Stimulated activated CD8-positive, alpha-beta memory T cell treated with anti-CD3 and anti-CD28 coated beads, Interleukin-7, amount 100 ng/mL, for 48 hours (primary cell): ENCODE measurements at regions not wholly inside any gene's neighbourhood (a gene's known extent, or its start where the extent isn't known, plus 50 kb on each side); places are given as distances from the start of the nearest gene placed in this dataset.
"Not testable (repeated sequence)": the region's sequence is repeated elsewhere in the genome, so short reads cannot be mapped to it uniquely, and the experiment has no call there.

Source experiments
- DNase-seq, 2 donors: peaks; one replicate each; pipeline ENCODE4 v3.0.0-alpha.2; 2020; ENCODE audit warnings: low read depth in 1 of 2; ENCODE audit errors: extremely low read depth in 1 of 2

GRCh38 chr4:18722748-18723191 lies 701.2 kb upstream of the LCORL start:
- DNase-seq, result no peak

GRCh38 chr4:18698119-18698883 lies 676.7 kb upstream of the LCORL start:
- no peak for DNase-seq

GRCh38 chr4:18695733-18696527 lies 674.4 kb upstream of the LCORL start:
- DNase-seq, result no peak

GRCh38 chr4:18691431-18692200 lies 670.1 kb upstream of the LCORL start:
- no peak for DNase-seq

DNA sequence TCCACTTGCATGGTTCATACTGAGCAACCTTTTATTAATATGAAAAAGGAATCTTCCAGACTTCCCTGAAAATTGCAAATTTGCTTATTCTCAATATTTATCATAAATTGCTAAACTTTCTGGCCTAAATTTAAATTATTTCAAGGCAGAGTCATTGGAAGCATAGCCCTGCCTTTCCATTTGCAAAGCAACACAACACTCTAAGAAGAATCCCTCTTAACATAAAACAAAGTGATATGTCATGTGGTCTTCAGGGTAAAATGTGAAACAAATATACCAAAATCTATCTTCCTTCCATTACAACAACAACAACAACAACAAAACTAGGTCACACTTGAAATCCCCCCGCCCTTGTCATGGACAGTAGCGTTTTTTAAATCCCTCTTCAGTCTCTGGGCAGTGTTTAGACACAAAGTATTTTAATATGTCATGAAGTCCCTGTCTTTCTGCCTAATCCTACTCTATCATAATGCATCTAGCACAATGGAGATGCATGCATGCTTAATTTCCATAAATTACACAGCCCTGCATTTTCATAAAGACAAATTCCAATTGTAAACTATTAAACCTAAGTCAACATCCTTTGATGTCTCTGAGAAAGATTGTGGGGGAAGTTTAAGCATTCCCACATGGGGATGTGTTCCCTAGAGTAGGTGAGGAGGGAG lies 668.9 kb upstream of the LCORL start:
- no peak for DNase-seq

DNA sequence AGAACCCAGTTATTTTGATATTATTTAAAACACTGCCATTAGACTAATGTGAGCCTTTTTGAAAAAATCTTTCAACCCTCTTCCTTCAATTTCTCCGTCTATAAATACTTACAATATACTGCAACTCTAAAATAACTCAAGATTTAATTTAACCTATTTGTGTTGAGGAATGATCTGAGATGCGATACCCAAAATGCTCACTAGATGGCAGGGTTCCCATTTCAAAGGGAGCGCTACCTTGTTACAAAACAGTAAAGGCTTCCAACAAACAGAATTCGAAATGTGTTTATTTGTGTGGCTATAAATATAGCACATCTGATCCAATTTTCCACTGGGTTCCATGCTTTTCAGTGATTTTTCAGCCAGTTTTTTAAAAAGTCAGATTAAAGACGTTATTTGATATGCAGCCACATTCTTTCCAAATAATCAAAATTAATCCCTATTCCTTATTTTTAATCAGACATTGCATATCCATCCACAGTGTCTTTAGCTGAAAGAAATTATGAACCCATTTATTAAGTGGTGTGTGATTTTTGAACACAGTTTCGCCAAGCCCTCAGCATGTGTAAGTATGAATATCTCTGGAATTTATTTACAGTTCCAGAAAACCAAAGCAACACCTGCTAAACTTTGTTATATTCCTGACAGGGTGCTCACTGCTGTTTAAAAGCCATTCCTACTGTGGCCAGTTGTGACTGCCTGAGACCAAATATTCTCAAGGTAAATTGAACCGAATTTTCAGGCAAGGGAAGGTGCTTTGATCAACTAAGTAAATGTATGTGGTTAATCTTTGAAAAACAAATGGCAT lies 668.0 kb upstream of the LCORL start:
- no peak for DNase-seq

- DNase-seq, result not testable (repeated sequence)
Measured at GRCh38 chr4:18688351-18688750, 666.8 kb upstream of the LCORL start.

DNA sequence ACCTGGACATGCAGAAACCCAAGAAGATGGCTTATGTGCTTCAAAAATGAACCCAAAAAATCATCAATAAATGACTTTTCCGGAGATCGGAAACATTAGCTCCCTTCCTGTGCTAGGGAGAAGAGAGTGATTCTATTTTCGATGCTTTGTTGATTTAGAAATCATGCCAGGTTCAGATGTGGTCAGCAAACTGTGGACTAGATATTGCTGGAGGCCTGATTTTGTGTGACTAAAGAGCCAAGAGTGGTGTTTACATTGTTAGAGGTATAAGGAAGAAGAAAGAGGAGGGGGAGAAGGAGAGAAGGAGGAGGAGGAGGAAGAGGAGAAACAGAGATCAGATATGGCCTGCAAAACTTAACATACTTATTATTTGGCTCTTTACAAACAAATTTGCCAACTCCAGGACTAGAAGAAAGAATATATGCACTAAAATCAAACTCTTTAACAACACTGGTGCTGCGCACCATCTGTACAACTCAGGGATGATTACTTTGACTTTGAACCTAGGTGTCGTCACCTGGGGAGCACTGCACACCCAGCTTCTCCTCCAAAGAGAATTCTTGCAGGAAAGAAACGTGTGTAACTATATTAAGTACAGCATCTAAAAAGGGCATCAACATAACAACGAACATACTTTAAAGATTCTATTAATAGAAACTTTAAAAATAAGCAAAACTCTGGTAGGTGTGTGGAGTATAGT lies 664.9 kb upstream of the LCORL start:
- no peak for DNase-seq

- DNase-seq, result no peak
Measured at GRCh38 chr4:18684932-18685331, 663.4 kb upstream of the LCORL start.

DNA sequence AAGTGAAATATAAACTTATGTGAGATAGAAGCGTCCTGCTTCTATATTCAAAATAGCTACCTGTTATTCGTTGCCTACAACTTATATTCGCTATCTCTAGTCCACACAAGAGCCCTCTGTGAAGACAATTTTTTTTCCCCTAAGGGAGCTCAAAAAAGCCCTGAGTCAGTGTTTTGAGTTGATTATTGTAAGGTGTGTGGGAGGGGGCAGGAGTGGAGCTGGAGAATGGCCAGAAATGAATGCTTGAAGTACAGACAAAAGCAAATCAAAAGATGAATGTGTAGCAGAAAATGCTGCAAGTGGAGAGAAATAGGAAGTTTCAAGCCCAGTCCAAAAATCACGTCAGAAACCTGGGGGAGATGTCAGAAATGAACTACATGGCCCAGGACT lies 655.0 kb upstream of the LCORL start:
- DNase-seq, result no peak

- no peak for DNase-seq
Measured at GRCh38 chr4:18675586-18676525, 654.3 kb upstream of the LCORL start.

DNA sequence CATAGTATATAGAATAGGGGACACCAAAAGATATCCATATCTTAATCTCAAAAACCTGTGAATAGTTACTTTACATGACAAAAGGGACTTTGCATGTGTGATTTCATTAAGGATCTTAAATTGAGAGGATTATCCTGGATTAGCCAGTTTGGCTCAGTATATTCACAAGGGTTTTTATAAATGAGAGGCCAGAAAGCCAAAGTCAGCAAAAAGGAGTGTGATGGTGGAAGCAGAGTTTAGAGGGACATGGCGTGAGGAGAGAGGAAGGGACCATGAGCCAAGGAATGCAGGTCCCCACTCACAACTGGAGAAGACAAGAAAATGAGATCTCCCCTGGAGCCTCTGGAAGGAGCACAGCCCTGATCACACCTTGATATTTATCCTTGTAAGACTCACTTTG lies 648.5 kb upstream of the LCORL start:
- DNase-seq, result no peak

DNA sequence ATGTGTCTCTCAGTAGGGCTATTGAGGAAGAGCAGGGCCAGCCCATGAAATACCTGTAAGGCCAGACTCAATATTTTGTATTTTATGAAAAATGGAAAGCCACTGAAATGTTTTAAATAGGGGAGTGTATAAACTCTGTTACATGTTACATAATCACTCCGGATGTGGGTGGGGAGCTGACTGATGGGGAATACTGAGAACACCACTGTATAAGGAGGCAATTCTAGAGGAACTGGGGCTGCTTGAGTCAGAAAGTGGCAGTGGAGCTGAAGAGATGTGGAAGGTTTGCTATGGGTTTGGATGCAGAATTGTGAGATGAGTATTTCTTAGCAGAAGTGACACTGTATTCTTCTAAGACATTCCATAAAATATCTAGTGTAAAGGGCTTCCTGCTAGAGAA lies 647.8 kb upstream of the LCORL start:
- no peak for DNase-seq

DNA sequence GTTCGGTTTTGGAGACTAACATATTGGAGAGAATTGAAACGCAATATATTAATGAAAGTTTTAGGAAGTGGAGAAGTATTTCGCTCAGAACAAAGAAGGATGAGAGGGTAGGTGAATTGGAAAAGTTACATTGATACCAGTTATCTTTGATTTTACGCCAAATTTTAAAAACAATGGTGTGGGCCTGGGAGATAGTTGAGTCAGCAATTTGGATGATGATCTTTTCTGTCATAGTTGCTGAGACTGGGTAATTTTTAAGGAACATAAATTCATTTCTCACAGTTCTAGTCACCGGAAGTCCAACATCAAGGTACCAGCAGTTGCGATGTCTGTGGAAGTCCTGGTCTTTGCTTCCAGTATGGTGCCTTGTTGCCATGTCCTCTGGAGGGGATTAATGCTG lies 644.8 kb upstream of the LCORL start:
- no peak for DNase-seq

DNA sequence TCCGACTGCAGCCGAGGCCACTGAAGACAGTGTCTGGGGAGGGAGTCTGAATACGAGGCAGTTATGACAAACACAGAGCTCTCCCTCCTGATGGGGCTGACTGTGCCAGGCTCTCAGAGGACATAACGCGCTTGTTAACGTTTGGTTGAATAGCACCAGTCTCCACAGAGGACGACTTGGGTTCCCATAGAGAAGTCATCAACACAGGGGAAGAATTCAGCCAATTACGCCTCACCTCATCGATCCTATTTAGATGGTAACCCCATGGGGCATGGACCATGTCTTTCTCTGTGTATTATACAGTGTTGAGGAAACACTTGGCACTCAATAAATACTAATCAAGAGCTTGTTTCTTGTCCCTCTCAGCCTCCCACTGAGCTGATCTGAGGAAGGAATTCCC lies 642.6 kb upstream of the LCORL start:
- DNase-seq, result no peak

GRCh38 chr4:18645351-18645750 lies 623.8 kb upstream of the LCORL start:
- no peak for DNase-seq

DNA sequence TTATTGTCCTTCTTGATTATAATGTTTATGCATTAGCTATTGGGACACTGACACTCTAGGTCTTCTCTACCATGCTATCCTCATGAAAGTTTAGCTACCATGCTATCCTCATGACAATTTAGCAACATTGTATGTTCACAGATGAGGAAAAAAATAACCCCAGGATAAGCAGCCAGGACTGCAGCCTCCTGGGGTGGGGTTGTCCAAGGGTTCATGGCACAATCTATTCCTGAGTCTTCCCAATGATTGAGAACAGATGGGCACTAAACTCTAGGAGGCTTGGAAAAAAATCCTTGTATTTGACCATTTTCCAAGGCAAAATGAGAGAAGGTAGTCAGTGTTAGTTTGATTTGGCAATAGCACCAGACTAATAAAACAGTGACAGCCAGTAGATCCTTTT lies 619.8 kb upstream of the LCORL start:
- DNase-seq, result no peak

GRCh38 chr4:18638031-18638430 lies 616.5 kb upstream of the LCORL start:
- no peak for DNase-seq
